ENCODE measurements at regions not wholly inside any gene's neighbourhood (a gene's known extent, or its start where the extent isn't known, plus 50 kb on each side); places are given as distances from the start of the nearest gene placed in this dataset.

- DNase-seq (ENCODE audit: low read depth): no peak
Observed at GRCh38 chr1:218991089-218991488, 182.6 kb upstream of the LYPLAL1 start.

GRCh38 chr1:218994615-218995014 is 179.1 kb upstream of the LYPLAL1 start:
- no peak for DNase-seq (ENCODE audit: low read depth)

GRCh38 chr1:218995091-218995665 is 178.5 kb upstream of the LYPLAL1 start:
- no peak for DNase-seq (ENCODE audit: low read depth)

GRCh38 chr1:218996362-218996761 is 177.3 kb upstream of the LYPLAL1 start:
- DNase-seq (ENCODE audit: low read depth): no peak

GRCh38 chr1:219000005-219000404 is 173.7 kb upstream of the LYPLAL1 start:
- no peak for DNase-seq (ENCODE audit: low read depth)

- DNase-seq (ENCODE audit: low read depth): no peak
Observed at GRCh38 chr1:219000631-219001030, 173.0 kb upstream of the LYPLAL1 start.

- DNase-seq (ENCODE audit: low read depth): no peak
Observed at GRCh38 chr1:219010720-219011119, 163.0 kb upstream of the LYPLAL1 start.

GRCh38 chr1:219020386-219020785 is 153.3 kb upstream of the LYPLAL1 start:
- no peak for DNase-seq (ENCODE audit: low read depth)

GRCh38 chr1:219020846-219021245 is 152.8 kb upstream of the LYPLAL1 start:
- no peak for DNase-seq (ENCODE audit: low read depth)

GRCh38 chr1:219027146-219027673 is 146.5 kb upstream of the LYPLAL1 start:
- no peak for DNase-seq (ENCODE audit: low read depth)

- DNase-seq (ENCODE audit: low read depth): no peak
Observed at GRCh38 chr1:219031809-219032208, 141.9 kb upstream of the LYPLAL1 start.

- DNase-seq (ENCODE audit: low read depth): no peak
Observed at GRCh38 chr1:219038398-219038797, 135.3 kb upstream of the LYPLAL1 start.

GRCh38 chr1:219039017-219039681 is 134.5 kb upstream of the LYPLAL1 start:
- no peak for DNase-seq (ENCODE audit: low read depth)

- no peak for DNase-seq (ENCODE audit: low read depth)
Observed at GRCh38 chr1:219039682-219040154, 134.0 kb upstream of the LYPLAL1 start.

- no peak for DNase-seq (ENCODE audit: low read depth)
Observed at GRCh38 chr1:219040291-219040690, 133.4 kb upstream of the LYPLAL1 start.

GRCh38 chr1:219041141-219041540 is 132.5 kb upstream of the LYPLAL1 start:
- DNase-seq (ENCODE audit: low read depth): no peak

- no peak for DNase-seq (ENCODE audit: low read depth)
Observed at GRCh38 chr1:219041818-219042217, 131.9 kb upstream of the LYPLAL1 start.

- DNase-seq (ENCODE audit: low read depth): no peak
Observed at GRCh38 chr1:219042769-219043168, 130.9 kb upstream of the LYPLAL1 start.

- DNase-seq (ENCODE audit: low read depth): no peak
Observed at GRCh38 chr1:219045246-219045645, 128.4 kb upstream of the LYPLAL1 start.

- no peak for DNase-seq (ENCODE audit: low read depth)
Observed at GRCh38 chr1:219049501-219049900, 124.2 kb upstream of the LYPLAL1 start.

- DNase-seq (ENCODE audit: low read depth): no peak
Observed at GRCh38 chr1:219050086-219050821, 123.4 kb upstream of the LYPLAL1 start.

GRCh38 chr1:219050822-219051125 is 122.9 kb upstream of the LYPLAL1 start:
- no peak for DNase-seq (ENCODE audit: low read depth)

GRCh38 chr1:219051547-219051946 is 122.1 kb upstream of the LYPLAL1 start:
- no peak for DNase-seq (ENCODE audit: low read depth)

All from activated T-cell treated with anti-CD3 and anti-CD28 coated beads for 24 hours (primary cell).